ENCODE measurements at regions not wholly inside any gene's neighbourhood (a gene's known extent, or its start where the extent isn't known, plus 50 kb on each side); places are given as distances from the start of the nearest gene placed in this dataset.

- TF ChIP-seq CTCF (IDR thresholded peaks at IDR 0.05; ENCODE audit: low read depth, low read length, missing input control), result no peak
- TF ChIP-seq JUND (IDR thresholded peaks at IDR 0.05), result peak in 1 of 2 donors; percentile 60
- TF ChIP-seq, protein P1, sequence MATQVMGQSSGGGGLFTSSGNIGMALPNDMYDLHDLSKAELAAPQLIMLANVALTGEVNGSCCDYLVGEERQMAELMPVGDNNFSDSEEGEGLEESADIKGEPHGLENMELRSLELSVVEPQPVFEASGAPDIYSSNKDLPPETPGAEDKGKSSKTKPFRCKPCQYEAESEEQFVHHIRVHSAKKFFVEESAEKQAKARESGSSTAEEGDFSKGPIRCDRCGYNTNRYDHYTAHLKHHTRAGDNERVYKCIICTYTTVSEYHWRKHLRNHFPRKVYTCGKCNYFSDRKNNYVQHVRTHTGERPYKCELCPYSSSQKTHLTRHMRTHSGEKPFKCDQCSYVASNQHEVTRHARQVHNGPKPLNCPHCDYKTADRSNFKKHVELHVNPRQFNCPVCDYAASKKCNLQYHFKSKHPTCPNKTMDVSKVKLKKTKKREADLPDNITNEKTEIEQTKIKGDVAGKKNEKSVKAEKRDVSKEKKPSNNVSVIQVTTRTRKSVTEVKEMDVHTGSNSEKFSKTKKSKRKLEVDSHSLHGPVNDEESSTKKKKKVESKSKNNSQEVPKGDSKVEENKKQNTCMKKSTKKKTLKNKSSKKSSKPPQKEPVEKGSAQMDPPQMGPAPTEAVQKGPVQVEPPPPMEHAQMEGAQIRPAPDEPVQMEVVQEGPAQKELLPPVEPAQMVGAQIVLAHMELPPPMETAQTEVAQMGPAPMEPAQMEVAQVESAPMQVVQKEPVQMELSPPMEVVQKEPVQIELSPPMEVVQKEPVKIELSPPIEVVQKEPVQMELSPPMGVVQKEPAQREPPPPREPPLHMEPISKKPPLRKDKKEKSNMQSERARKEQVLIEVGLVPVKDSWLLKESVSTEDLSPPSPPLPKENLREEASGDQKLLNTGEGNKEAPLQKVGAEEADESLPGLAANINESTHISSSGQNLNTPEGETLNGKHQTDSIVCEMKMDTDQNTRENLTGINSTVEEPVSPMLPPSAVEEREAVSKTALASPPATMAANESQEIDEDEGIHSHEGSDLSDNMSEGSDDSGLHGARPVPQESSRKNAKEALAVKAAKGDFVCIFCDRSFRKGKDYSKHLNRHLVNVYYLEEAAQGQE (IDR thresholded peaks at IDR 0.05), result peak; percentile 76
- TF ChIP-seq EGR1 (IDR thresholded peaks at IDR 0.05; ENCODE audit: low read depth in 2 of 2), result peak in 1 of 2 donors; percentile 86
- peak; percentile 51 to 59 for TF ChIP-seq RAD21 (IDR thresholded peaks at IDR 0.05)
- TF ChIP-seq, protein P2, sequence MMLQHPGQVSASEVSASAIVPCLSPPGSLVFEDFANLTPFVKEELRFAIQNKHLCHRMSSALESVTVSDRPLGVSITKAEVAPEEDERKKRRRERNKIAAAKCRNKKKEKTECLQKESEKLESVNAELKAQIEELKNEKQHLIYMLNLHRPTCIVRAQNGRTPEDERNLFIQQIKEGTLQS (IDR thresholded peaks at IDR 0.05), result no peak
- no peak for TF ChIP-seq TAF1 (conservative IDR thresholded peaks at IDR 0.05)
- TF ChIP-seq MAX (IDR thresholded peaks at IDR 0.05), result peak; percentile 72
- peak; percentile 26 for TF ChIP-seq HNF4G (IDR thresholded peaks at IDR 0.05)
- peak; percentile 70 to 88 for TF ChIP-seq RXRA (IDR thresholded peaks at IDR 0.05)
- TF ChIP-seq, protein P3, sequence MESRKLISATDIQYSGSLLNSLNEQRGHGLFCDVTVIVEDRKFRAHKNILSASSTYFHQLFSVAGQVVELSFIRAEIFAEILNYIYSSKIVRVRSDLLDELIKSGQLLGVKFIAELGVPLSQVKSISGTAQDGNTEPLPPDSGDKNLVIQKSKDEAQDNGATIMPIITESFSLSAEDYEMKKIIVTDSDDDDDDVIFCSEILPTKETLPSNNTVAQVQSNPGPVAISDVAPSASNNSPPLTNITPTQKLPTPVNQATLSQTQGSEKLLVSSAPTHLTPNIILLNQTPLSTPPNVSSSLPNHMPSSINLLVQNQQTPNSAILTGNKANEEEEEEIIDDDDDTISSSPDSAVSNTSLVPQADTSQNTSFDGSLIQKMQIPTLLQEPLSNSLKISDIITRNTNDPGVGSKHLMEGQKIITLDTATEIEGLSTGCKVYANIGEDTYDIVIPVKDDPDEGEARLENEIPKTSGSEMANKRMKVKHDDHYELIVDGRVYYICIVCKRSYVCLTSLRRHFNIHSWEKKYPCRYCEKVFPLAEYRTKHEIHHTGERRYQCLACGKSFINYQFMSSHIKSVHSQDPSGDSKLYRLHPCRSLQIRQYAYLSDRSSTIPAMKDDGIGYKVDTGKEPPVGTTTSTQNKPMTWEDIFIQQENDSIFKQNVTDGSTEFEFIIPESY (IDR thresholded peaks at IDR 0.05), result peak; percentile 69
These were observed 134.3 kb upstream of the PIEZO2 start for GRCh38 chr18:11283479-11284161.

All from liver (tissue), 3 donors.